ENCODE measurements at regions not wholly inside any gene's neighbourhood (a gene's known extent, or its start where the extent isn't known, plus 50 kb on each side); places are given as distances from the start of the nearest gene placed in this dataset.

DNA sequence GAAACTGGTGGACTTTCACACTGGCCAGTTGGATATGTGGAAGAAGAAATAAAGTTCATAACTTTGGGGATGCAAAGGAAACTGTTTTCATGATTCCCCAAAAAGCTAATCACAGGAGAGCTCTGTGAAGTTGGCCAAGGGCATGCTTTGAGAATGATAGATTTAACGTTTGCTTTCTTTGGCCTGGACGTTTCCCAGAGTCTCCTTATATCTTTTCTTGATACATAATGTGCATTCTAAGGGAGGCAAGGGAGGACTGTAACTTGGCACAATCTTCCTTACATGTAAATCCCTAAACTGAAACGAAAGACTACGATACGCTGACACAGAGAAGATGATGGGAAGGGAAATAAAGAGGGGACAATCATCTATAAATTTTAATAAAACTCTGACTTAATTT is 176.5 kb upstream of the INHBA start:
- TF ChIP-seq, protein P1, sequence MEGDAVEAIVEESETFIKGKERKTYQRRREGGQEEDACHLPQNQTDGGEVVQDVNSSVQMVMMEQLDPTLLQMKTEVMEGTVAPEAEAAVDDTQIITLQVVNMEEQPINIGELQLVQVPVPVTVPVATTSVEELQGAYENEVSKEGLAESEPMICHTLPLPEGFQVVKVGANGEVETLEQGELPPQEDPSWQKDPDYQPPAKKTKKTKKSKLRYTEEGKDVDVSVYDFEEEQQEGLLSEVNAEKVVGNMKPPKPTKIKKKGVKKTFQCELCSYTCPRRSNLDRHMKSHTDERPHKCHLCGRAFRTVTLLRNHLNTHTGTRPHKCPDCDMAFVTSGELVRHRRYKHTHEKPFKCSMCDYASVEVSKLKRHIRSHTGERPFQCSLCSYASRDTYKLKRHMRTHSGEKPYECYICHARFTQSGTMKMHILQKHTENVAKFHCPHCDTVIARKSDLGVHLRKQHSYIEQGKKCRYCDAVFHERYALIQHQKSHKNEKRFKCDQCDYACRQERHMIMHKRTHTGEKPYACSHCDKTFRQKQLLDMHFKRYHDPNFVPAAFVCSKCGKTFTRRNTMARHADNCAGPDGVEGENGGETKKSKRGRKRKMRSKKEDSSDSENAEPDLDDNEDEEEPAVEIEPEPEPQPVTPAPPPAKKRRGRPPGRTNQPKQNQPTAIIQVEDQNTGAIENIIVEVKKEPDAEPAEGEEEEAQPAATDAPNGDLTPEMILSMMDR (IDR thresholded peaks at IDR 0.05 in 8 of 11, conservative IDR thresholded peaks at IDR 0.05 in 3 of 11): no peak
- TF ChIP-seq POLR2A (IDR thresholded peaks at IDR 0.05): no peak

Data from spleen (tissue), 7 donors.